VCaP (cell line): ENCODE measurements at regions not wholly inside any gene's neighbourhood (a gene's known extent, or its start where the extent isn't known, plus 50 kb on each side); places are given as distances from the start of the nearest gene placed in this dataset.
A peak's percentile ranks its signal among the peaks of the same experiment; 100 is the strongest.

Experiments
- H3K27ac ChIP-seq: fragments of 450-650 bp; 2 replicates; pipeline ENCODE4 v1.5.1; 2017
- TF ChIP-seq, protein P1 (sequence below): fragments of 450-650 bp; conservative IDR thresholded peaks from 2 replicates; pipeline ENCODE4 v1.5.1; 2017; ENCODE audit warnings: mild to moderate bottlenecking, moderate library complexity

DNA sequence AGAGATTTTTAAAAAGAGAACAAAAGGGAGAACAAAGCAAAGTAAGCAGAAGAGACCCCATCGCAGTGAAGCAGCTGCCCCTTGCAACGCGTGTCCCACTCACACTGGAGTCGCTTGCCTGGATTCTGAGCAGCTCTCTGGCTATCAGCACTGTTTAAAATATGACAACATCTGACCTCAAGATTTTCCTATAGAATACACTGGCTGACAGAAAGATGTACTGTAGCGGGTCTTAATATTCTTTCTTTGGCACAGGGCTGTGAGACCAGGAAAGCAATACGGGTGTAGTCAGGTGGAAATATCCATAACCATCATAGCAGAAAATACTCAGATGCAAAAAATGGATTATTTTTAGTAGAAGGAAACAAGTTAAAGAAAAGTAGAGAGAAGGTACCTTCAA lies 125.7 kb upstream of the TNS3 start:
- TF ChIP-seq, protein P1, sequence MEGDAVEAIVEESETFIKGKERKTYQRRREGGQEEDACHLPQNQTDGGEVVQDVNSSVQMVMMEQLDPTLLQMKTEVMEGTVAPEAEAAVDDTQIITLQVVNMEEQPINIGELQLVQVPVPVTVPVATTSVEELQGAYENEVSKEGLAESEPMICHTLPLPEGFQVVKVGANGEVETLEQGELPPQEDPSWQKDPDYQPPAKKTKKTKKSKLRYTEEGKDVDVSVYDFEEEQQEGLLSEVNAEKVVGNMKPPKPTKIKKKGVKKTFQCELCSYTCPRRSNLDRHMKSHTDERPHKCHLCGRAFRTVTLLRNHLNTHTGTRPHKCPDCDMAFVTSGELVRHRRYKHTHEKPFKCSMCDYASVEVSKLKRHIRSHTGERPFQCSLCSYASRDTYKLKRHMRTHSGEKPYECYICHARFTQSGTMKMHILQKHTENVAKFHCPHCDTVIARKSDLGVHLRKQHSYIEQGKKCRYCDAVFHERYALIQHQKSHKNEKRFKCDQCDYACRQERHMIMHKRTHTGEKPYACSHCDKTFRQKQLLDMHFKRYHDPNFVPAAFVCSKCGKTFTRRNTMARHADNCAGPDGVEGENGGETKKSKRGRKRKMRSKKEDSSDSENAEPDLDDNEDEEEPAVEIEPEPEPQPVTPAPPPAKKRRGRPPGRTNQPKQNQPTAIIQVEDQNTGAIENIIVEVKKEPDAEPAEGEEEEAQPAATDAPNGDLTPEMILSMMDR: no peak
- H3K27ac ChIP-seq: no peak overlapping the region

DNA sequence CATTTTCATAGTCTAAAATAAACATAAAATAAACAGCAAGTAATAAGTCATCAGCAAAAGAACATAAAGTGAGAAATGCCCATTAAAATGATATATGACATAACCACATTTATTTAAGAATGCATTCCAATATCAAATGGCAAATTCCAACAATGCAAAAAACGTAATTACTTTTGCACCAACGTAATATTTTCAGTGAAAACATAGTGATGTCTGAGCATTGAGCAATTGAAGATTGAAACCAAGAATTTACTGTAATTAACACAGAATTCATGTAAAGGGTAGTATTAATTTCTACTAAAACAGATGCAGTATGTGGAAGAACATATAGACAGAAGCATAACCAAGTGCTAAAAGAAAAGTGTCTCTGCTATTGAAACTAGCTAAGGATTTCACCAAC lies 123.0 kb upstream of the TNS3 start:
- H3K27ac ChIP-seq: no peak overlapping the region
- TF ChIP-seq, protein P1: no peak

DNA sequence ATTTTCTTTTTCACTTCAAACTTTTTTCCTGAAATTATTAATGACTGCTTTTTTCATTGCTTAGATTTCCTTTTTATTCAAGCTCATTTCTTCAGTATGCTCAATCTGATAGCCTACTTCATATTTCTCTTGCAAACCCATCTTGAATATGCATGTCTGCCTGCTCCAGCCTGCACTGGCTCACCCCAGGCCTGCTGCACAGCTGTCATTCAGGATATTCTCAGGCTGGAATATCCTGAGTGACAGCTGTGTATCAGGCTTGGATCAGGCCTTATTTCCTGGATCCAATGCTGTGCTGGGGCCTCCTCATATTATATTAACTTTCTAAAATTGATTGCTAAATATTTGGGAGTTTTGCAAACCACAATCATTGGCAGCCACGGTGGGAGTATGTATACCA lies 120.2 kb upstream of the TNS3 start:
- H3K27ac ChIP-seq: no peak overlapping the region
- TF ChIP-seq, protein P1: no peak

DNA sequence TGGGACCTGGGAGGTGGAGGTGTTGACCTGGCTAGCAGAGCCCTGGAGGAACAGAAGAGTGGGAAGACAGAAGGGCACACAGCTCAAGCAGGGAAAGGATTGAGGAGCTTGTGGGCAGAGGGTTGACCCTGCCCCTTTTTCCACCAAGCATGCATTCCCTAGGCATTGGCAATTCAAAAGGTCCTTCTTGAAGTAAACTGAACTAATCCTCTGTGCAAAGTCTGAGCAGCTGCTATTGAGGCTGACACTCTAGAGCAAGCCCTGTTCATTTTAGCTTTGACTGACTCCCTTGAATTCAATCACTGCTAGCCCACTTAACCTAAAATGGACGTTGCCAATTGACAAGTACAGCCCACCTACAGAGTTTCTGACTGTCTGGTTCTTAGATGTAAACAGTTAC lies 116.5 kb upstream of the TNS3 start:
- H3K27ac ChIP-seq: no peak overlapping the region
- TF ChIP-seq, protein P1: no peak

DNA sequence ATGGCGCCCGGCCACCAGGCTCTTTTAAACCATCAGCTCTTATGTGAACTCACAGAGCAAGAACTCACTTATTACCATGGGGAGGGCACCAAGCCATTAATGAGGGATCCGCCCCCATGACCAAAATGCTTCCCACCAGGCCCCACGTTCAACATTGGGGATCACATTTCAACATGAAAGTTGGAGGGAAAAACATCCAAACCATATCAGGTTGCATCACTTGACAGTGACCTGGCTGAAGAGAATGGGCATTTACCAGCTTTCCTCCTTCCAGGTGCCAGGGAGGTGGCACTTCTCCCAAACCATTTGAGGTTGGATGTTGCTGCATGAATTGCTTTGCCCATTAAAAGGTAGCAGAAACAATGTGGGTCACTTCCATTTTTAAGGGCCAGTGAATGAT lies 115.6 kb upstream of the TNS3 start:
- H3K27ac ChIP-seq: no peak overlapping the region

DNA sequence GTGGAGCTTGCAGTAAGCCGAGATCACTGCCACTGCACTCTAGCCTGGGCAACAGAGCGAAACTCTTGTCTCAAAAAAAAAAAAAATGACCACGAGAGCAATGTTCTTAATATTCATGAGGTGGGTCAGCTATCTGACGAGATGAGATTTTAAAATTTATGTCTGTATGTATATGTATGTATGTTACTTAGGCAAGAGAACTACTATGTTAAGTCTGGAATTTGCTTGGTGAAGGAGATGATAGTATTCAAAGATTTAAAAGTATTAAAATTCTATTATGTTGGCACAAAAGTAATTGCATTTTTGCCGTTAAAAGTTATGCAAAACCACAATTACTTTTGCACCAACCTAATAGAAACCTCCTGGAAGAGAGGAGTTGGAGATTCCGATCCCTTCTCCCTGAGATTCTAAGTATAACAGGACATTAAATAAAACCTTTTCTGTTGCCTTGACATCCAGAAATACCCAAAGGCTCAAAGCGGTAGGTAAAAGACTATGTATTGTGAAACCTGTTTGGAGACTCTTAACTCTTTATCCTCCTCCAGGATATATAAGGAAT lies 114.3 kb upstream of the TNS3 start:
- TF ChIP-seq, protein P1: no peak
- H3K27ac ChIP-seq: no peak overlapping the region

More for the DNA sequence above, 115.6 kb upstream of the TNS3 start:
- TF ChIP-seq, protein P1: no peak

DNA sequence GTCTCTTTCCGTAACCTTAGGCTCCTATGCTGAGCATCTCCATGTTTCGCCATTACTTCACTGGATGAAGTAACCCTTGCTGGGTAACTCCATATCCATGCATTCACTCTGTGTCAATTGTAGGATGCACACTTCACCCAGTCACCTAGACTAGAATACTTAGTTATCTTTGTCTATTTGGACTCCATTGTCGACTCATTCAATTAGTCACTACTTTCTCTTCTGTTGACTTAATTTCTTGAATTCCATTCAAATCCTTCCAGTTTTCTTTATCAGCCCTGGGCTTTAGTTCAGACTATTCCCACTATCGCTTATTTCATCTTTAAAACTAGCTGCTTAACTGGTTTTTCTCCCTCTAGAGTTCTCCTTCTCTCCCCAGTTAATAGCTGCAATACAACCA lies 111.3 kb upstream of the TNS3 start:
- TF ChIP-seq, protein P1: no peak
- peak overlapping the region; percentile 54 for H3K27ac ChIP-seq
